PC-3 (cell line): ENCODE measurements at regions not wholly inside any gene's neighbourhood (a gene's known extent, or its start where the extent isn't known, plus 50 kb on each side); places are given as distances from the start of the nearest gene placed in this dataset.

ENCODE experiments used
- ATAC-seq: fragments of 200-7000 bp; cut with Tn5 transposase; 2 replicates; pipeline ENCODE4 v1.9.1; 2020; ENCODE audit warnings: mild to moderate bottlenecking, moderate library complexity
- BruUV-seq: library from RNA; stranded (reverse); fragments of 400-500 nt; replicated peaks from 2 replicates; lab custom pipeline; 2021; lab: Mats Ljungman, UMichigan
- CTCF ChIA-PET: fragments of 300-600 bp; sonication (Branson Sonifier 250); formaldehyde crosslinking; loops from one replicate; lab custom pipeline; 2022; ENCODE audit warnings: antibody characterized with exemption; lab: Charles Lee
- POLR2A ChIA-PET: fragments of 300-600 bp; sonication (Branson Sonifier 250); formaldehyde crosslinking; loops from one replicate; lab custom pipeline; 2022; ENCODE audit warnings: antibody characterized with exemption; ENCODE audit not compliant: unreplicated experiment; lab: Charles Lee
- DNase-seq: peaks from one replicate; pipeline ENCODE4 v3.0.0-alpha.2; 2015
- H2AFZ ChIP-seq: fragments of 300-600 bp; sonication (generic); 2 replicates; pipeline ENCODE4 v1.6.0; 2016; ENCODE audit warnings: antibody characterized with exemption, low read length
- H3F3A ChIP-seq: fragments of 300-600 bp; sonication (generic); one replicate; pipeline ENCODE4 v1.6.0; 2017; ENCODE audit warnings: antibody characterized with exemption, low read length, control low read depth, mild to moderate bottlenecking; ENCODE audit not compliant: unreplicated experiment
- H3K27ac ChIP-seq: fragments of 300-600 bp; sonication (generic); 2 replicates; pipeline ENCODE4 v1.5.1; 2016; ENCODE audit warnings: mild to moderate bottlenecking, low read length
- H3K27me3 ChIP-seq: fragments of 300-600 bp; sonication (generic); 2 replicates; pipeline ENCODE4 v1.6.1; 2016; ENCODE audit warnings: low read length, mixed read lengths
- H3K36me3 ChIP-seq: fragments of 300-600 bp; sonication (generic); 2 replicates; pipeline ENCODE4 v1.6.1; 2016; ENCODE audit warnings: low read depth, mixed run types, low read length, mixed read lengths
- H3K4me1 ChIP-seq: fragments of 300-600 bp; sonication (generic); 2 replicates; pipeline ENCODE4 v1.5.1; 2016; ENCODE audit warnings: low read length; ENCODE audit not compliant: insufficient read depth
- H3K4me2 ChIP-seq: fragments of 300-600 bp; sonication (generic); 2 replicates; pipeline ENCODE4 v1.6.0; 2016; ENCODE audit warnings: low read length
- H3K4me3 ChIP-seq: fragments of 300-600 bp; sonication (generic); 2 replicates; pipeline ENCODE4 v1.5.1; 2016; ENCODE audit warnings: mild to moderate bottlenecking, low read length, mixed read lengths
- H3K79me2 ChIP-seq: fragments of 300-600 bp; sonication (generic); 2 replicates; pipeline ENCODE4 v1.6.1; 2017; ENCODE audit warnings: low read length, mixed read lengths
- H3K9ac ChIP-seq: fragments of 300-600 bp; sonication (generic); 2 replicates; pipeline ENCODE4 v1.6.0; 2016; ENCODE audit warnings: mild to moderate bottlenecking, low read length
- H3K9me2 ChIP-seq: fragments of 300-600 bp; sonication (generic); replicated peaks from 2 replicates; pipeline ENCODE4 v1.6.1; 2016; ENCODE audit warnings: mixed run types, low read length, mixed read lengths
- H3K9me3 ChIP-seq: fragments of 300-600 bp; sonication (generic); 2 replicates; pipeline ENCODE4 v1.6.1; 2016; ENCODE audit warnings: low read length, mixed read lengths
- H4K20me1 ChIP-seq: fragments of 300-600 bp; sonication (generic); 2 replicates; pipeline ENCODE4 v1.6.1; 2016; ENCODE audit warnings: low read length, mixed read lengths
- CTCF ChIP-seq: fragments of 300-600 bp; sonication (generic); conservative IDR thresholded peaks from 2 replicates; pipeline ENCODE4 v1.5.1; 2017; ENCODE audit warnings: antibody characterized with exemption, low read depth, mild to moderate bottlenecking, low read length
- EZH2 ChIP-seq: fragments of 300-600 bp; sonication (generic); IDR thresholded peaks from one replicate; pipeline ENCODE4 v1.6.1; 2017; ENCODE audit warnings: antibody characterized with exemption, mild to moderate bottlenecking, low read length; ENCODE audit not compliant: unreplicated experiment
- EZH2phosphoT487 ChIP-seq: fragments of 300-600 bp; sonication (generic); IDR thresholded peaks from 2 replicates; pipeline ENCODE4 v1.6.1; 2018; ENCODE audit warnings: mild to moderate bottlenecking, antibody characterized with exemption, low read length, borderline replicate concordance
- intact Hi-C: fragments of 100-400 bp; cut with micrococcal nuclease; formaldehyde crosslinking; loops from 2 replicates; pipeline ENCODE4 v1.9.0; 2023

- Histone ChIP-seq H3K4me1 (peaks cover 32% of the 10 kb centered on the region), H3K27ac (peak overlapping the region; percentile 68; the same call in 1 of the 2 replicates)
- TF ChIP-seq EZH2phosphoT487, result no peak
- TF ChIP-seq EZH2, result no peak
- TF ChIP-seq CTCF, result no peak
Measured at GRCh38 chr13:99055281-99055680, 77.4 kb upstream of the DOCK9 start.

GRCh38 chr13:99055735-99056134, 77.9 kb upstream of the DOCK9 start:
- Histone ChIP-seq H3K79me2 (peaks cover 76% of the 10 kb centered on the region), H3K4me2 (peak overlapping the region; percentile 80)
- CTCF ChIA-PET, result no interaction called here

More at GRCh38 chr13:99055281-99055680, 77.4 kb upstream of the DOCK9 start:
- no peaks in the 10 kb centered on the region for H3K9me2 ChIP-seq
- no peak overlapping the region for H2AFZ ChIP-seq
- H3K36me3 ChIP-seq, result no peaks in the 10 kb centered on the region
- CTCF ChIA-PET, result no interaction called here
- no peak overlapping the region for H3K9ac ChIP-seq
- H3K9me3 ChIP-seq, result no peaks in the 10 kb centered on the region
- intact Hi-C loops, result no loop called here
- BruUV-seq, result no TSS peak
- H3K79me2 ChIP-seq, result peaks cover 71% of the 10 kb centered on the region
- no peaks in the 10 kb centered on the region for H3F3A ChIP-seq
- POLR2A ChIA-PET, result no interaction called here
- DNase-seq, result no peak
- no peak overlapping the region for H3K4me2 ChIP-seq
- no peak overlapping the region for H3K4me3 ChIP-seq
- no peak for ATAC-seq
- H4K20me1 ChIP-seq, result no peaks in the 10 kb centered on the region
- no peaks in the 10 kb centered on the region for H3K27me3 ChIP-seq

More at GRCh38 chr13:99055735-99056134, 77.9 kb upstream of the DOCK9 start:
- no peaks in the 10 kb centered on the region for H3K9me3 ChIP-seq
- BruUV-seq, result no TSS peak
- no peaks in the 10 kb centered on the region for H3K27me3 ChIP-seq
- no peaks in the 10 kb centered on the region for H4K20me1 ChIP-seq
- no peak overlapping the region for H3K4me3 ChIP-seq
- no peaks in the 10 kb centered on the region for H3K9me2 ChIP-seq
- TF ChIP-seq EZH2 (no peak), CTCF (no peak), EZH2phosphoT487 (no peak)
- H3K27ac ChIP-seq, result peak overlapping the region; percentile 68
- no peaks in the 10 kb centered on the region for H3F3A ChIP-seq
- ATAC-seq (peak; percentile 12; the same call in 1 of the 2 replicates), DNase-seq (no peak)
- peaks cover 32% of the 10 kb centered on the region for H3K4me1 ChIP-seq
- no peak overlapping the region for H2AFZ ChIP-seq
- intact Hi-C loops, result no loop called here
- H3K9ac ChIP-seq, result peak overlapping the region; percentile 29
- no peaks in the 10 kb centered on the region for H3K36me3 ChIP-seq
- POLR2A ChIA-PET, result no interaction called here
